Hepatocyte (in vitro differentiated cells): ENCODE measurements at regions not wholly inside any gene's neighbourhood (a gene's known extent, or its start where the extent isn't known, plus 50 kb on each side); places are given as distances from the start of the nearest gene placed in this dataset.

Source experiments
- DNase-seq: peaks from one replicate; pipeline ENCODE4 v3.0.0-alpha.2; 2016; ENCODE audit warnings: low spot score
- H2AFZ ChIP-seq: fragments of 200-600 bp; sonication (generic); 2 replicates; pipeline ENCODE4 v1.6.0; 2016; ENCODE audit warnings: antibody characterized with exemption, mild to moderate bottlenecking
- H3K27ac ChIP-seq: fragments of 200-600 bp; sonication (generic); 2 replicates; pipeline ENCODE4 v1.5.1; 2016; ENCODE audit warnings: mild to moderate bottlenecking
- H3K27me3 ChIP-seq: fragments of 200-600 bp; sonication (generic); 2 replicates; pipeline ENCODE4 v1.6.1; 2016
- H3K36me3 ChIP-seq: fragments of 200-600 bp; sonication (generic); replicated peaks from 2 replicates; pipeline ENCODE4 v1.5.1; 2016; ENCODE audit warnings: low read depth; ENCODE audit not compliant: insufficient read depth
- H3K4me1 ChIP-seq: fragments of 200-600 bp; sonication (generic); 2 replicates; pipeline ENCODE4 v1.5.1; 2016; ENCODE audit warnings: mild to moderate bottlenecking, moderate library complexity; ENCODE audit not compliant: insufficient read depth
- H3K4me2 ChIP-seq: fragments of 200-600 bp; sonication (generic); 2 replicates; pipeline ENCODE4 v1.6.0; 2016
- H3K4me3 ChIP-seq: fragments of 200-600 bp; sonication (generic); 2 replicates; pipeline ENCODE4 v1.5.1; 2016; ENCODE audit warnings: mild to moderate bottlenecking
- H3K79me2 ChIP-seq: fragments of 200-600 bp; sonication (generic); 2 replicates; pipeline ENCODE4 v1.6.0; 2017; ENCODE audit warnings: mild to moderate bottlenecking
- H3K9me2 ChIP-seq: fragments of 200-600 bp; sonication (generic); replicated peaks from 2 replicates; pipeline ENCODE4 v1.6.0; 2017; ENCODE audit warnings: mild to moderate bottlenecking; ENCODE audit not compliant: insufficient read depth
- H3K9me3 ChIP-seq: fragments of 200-600 bp; sonication (generic); 2 replicates; pipeline ENCODE4 v1.5.1; 2016; ENCODE audit warnings: low read depth, mild to moderate bottlenecking
- H4K20me1 ChIP-seq: fragments of 200-600 bp; sonication (generic); 2 replicates; pipeline ENCODE4 v1.6.0; 2016; ENCODE audit warnings: mild to moderate bottlenecking; ENCODE audit not compliant: insufficient read depth, poor library complexity, severe bottlenecking
- CTCF ChIP-seq: fragments of 200-600 bp; sonication (generic); IDR thresholded peaks from 2 replicates; pipeline ENCODE4 v1.5.1; 2016; ENCODE audit warnings: antibody characterized with exemption, mild to moderate bottlenecking; ENCODE audit not compliant: poor library complexity
- EZH2 ChIP-seq: fragments of 200-600 bp; sonication (generic); IDR thresholded peaks from 2 replicates; pipeline ENCODE4 v1.6.1; 2016; ENCODE audit warnings: antibody characterized with exemption, mild to moderate bottlenecking, borderline replicate concordance
- EZH2phosphoT487 ChIP-seq: fragments of 200-600 bp; sonication (generic); IDR thresholded peaks from one replicate; pipeline ENCODE4 v1.6.1; 2018; ENCODE audit warnings: antibody characterized with exemption, mild to moderate bottlenecking, low read depth, moderate library complexity; ENCODE audit not compliant: unreplicated experiment, severe bottlenecking
- WGBS: methylation state at CpG from one replicate; pipeline ENCODE4 v1.1.6; 2016; ENCODE audit warnings: low lambda C conversion rate; ENCODE audit errors: missing lambda C conversion rate; 5-methylcytosine and 5-hydroxymethylcytosine counted together

GRCh38 chr6:112690497-112691202 is 343.5 kb downstream of the RFPL4B start:
- DNase-seq: no peak

DNA sequence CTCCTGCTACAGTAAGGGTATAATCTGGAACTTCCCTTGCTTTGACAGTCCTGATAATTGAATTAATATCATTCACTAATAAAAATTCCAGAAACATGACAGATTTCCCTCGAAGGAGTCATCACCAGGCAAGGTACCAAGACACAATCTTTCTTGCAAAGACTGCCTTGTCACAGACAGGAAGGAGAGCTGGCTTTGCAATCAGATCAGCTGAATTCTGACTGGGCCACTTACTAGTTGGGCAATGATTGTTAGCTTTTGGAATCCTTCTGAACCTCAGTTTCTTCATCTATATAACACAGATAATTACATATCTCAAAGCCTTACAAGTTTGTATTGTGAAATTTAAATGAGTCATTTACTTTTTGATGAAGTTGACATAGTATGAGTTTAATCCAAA is 344.2 kb downstream of the RFPL4B start:
- WGBS: 30% methylated on average over 1 of the region's 1 CpG
- no peaks in the 10 kb centered on the region for H3K36me3 ChIP-seq
- H3K79me2 ChIP-seq: no peaks in the 10 kb centered on the region
- DNase-seq: peak; percentile 16
- no peak overlapping the region for H3K4me2 ChIP-seq
- no peaks in the 10 kb centered on the region for H3K27me3 ChIP-seq
- H3K9me3 ChIP-seq: no peaks in the 10 kb centered on the region
- peak overlapping the region; percentile 20 for H3K27ac ChIP-seq
- TF ChIP-seq EZH2phosphoT487 (no peak), EZH2 (no peak), CTCF (no peak)
- no peak overlapping the region for H3K4me3 ChIP-seq
- H3K4me1 ChIP-seq: peaks cover 12% of the 10 kb centered on the region
- H4K20me1 ChIP-seq: no peaks in the 10 kb centered on the region
- H3K9me2 ChIP-seq: no peaks in the 10 kb centered on the region
- no peak overlapping the region for H2AFZ ChIP-seq

More at GRCh38 chr6:112690497-112691202, 343.5 kb downstream of the RFPL4B start:
- Histone ChIP-seq H3K79me2 (no peaks in the 10 kb centered on the region), H4K20me1 (no peaks in the 10 kb centered on the region), H3K9me2 (no peaks in the 10 kb centered on the region), H3K27ac (peak overlapping the region; percentile 20), H3K4me1 (peaks cover 12% of the 10 kb centered on the region), H3K9me3 (no peaks in the 10 kb centered on the region), H3K36me3 (no peaks in the 10 kb centered on the region), H3K27me3 (no peaks in the 10 kb centered on the region), H3K4me2 (peak overlapping the region; percentile 43), H2AFZ (no peak overlapping the region), H3K4me3 (no peak overlapping the region)
- TF ChIP-seq EZH2phosphoT487: no peak
- no peak for TF ChIP-seq CTCF
- TF ChIP-seq EZH2: no peak
- 29% methylated on average over 6 of the region's 6 CpGs for WGBS

- H3K4me3 ChIP-seq: no peak overlapping the region
- no peaks in the 10 kb centered on the region for H3K9me3 ChIP-seq
- WGBS: 44% methylated on average over 2 of the region's 2 CpGs
- no peak overlapping the region for H3K4me2 ChIP-seq
- no peak overlapping the region for H2AFZ ChIP-seq
- no peak overlapping the region for H3K27ac ChIP-seq
- no peaks in the 10 kb centered on the region for H3K9me2 ChIP-seq
- H3K4me1 ChIP-seq: peaks cover 12% of the 10 kb centered on the region
- TF ChIP-seq CTCF (no peak), EZH2 (no peak), EZH2phosphoT487 (no peak)
- no peak for DNase-seq
- H3K27me3 ChIP-seq: no peaks in the 10 kb centered on the region
- no peaks in the 10 kb centered on the region for H3K79me2 ChIP-seq
- no peaks in the 10 kb centered on the region for H3K36me3 ChIP-seq
- no peaks in the 10 kb centered on the region for H4K20me1 ChIP-seq
Measured at GRCh38 chr6:112695001-112695400, 347.9 kb downstream of the RFPL4B start.
